ENCODE measurements at regions not wholly inside any gene's neighbourhood (a gene's known extent, or its start where the extent isn't known, plus 50 kb on each side); places are given as distances from the start of the nearest gene placed in this dataset.
"Not testable (repeated sequence)": the region's sequence is repeated elsewhere in the genome, so short reads cannot be mapped to it uniquely, and the experiment has no call there.

DNA sequence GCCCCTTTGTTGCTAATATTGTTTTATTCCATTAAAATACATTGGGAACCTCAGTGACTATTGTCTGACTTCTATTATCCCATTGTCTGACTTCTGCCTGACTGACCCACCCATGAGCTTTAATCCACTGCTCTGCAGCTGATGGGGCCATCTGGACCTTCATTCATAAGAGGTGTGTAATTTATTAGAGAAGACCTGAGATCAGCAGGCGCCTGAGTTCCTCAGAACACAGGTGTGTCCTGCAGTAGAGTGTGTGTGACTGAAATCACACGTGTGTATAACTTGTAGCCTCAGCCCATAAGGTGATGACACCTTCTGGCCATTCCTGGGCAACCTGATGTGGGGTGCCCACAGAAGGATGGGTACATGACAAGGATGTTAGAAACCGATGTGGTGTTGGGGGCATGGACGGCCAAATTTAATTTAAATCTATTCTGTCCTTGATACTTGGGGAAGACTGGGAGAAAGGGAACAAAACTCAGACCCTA lies 821.0 kb downstream of the TMEM121 start:
- DNase-seq = no peak

- no peak for DNase-seq
Observed at GRCh38 chr14:106347890-106348755, 821.7 kb downstream of the TMEM121 start.

DNA sequence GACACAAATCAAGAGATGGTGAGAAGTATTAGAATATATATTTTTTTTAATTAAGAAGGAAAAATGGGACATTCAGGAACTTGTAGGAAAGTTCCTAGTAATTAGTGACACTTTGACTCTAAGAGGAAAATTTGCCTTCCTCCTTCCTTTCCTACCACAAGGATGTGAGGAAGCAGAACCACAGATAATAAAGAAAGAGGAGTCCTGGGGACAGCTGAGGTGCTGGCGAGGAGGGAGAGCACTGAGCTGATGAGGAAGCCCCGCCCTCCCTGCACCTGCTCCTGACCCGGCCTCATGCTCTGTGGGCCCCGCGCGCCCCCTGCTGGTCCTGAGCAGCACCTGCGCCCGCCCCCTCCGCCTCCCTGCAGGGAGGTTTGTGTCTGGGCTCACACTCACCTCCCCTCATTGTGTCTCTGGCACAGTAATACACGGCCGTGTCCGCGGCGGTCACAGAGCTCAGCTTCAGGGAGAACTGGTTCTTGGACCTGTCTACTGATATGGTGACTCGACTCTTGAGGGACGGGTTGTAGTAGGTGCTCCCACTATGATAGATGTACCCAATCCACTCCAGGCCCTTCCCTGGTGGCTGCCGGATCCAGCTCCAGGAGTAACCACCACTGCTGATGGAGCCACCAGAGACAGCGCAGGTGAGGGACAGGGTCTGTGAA lies 822.6 kb downstream of the TMEM121 start:
- DNase-seq = peak; percentile 85

DNA sequence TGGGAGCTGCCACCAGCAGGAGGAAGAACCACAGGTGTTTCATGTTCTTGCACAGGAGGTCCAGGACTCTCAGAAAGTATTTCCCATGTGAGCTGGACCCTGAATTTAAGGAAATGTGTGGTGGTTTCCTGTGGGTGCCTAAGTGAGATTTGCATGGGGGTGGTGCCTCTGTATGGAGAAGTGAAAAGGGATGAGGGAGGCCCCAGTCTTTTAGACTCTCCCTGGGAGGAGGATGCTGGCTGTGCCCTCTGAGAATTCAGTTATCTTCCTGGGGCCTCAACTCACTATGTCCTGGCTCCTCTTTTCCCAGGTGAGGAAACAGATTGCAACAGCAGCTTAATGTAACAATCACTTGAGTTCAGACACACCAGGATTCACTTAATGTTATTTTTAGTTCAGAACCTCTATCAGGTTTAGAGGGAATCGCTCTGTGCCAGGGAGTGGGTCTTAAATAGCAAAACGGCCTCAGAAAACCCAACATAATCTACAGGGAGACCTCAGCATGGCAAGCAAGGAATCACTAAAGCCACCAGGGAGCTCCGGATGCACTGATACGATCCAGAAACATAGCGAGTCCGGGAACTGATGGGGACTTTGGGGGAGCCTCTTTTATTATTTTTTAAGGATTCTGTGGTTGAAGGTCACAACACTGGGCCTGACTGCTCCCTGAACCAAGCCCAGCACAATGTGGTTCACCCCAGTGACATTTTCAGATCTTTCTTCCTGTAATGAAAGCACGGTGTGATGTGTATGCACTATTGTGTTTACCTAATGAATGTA lies 823.5 kb downstream of the TMEM121 start:
- DNase-seq = not testable (repeated sequence)

- DNase-seq = not testable (repeated sequence)
Observed at GRCh38 chr14:106355007-106355791, 828.8 kb downstream of the TMEM121 start.

GRCh38 chr14:106355881-106356642 lies 829.7 kb downstream of the TMEM121 start:
- DNase-seq = not testable (repeated sequence)

GRCh38 chr14:106356643-106356930 lies 830.2 kb downstream of the TMEM121 start:
- not testable (repeated sequence) for DNase-seq

- peak; percentile 24 for DNase-seq
Observed at GRCh38 chr14:106359157-106359887, 832.9 kb downstream of the TMEM121 start.

- DNase-seq = not testable (repeated sequence)
Observed at GRCh38 chr14:106365371-106365770, 839.0 kb downstream of the TMEM121 start.

GRCh38 chr14:106365894-106366293 lies 839.5 kb downstream of the TMEM121 start:
- not testable (repeated sequence) for DNase-seq

DNA sequence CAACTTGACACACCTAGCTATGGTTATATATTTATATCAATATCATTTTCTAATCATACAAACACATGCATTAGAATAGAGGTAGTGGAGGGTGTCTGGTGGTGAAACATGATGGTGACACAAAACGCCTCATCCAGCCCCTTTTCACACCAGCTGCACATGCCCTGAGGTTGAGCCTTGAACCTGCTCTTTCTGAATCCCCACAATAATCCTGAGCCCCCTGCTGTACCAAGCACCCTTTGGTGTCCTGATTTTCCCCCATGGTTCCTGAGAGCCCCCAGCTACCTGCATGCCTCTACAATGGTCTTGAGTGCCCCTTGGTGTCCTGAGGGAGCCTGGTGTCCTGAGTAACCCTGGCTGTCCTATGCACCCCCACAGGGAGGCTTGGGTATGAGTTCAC lies 840.6 kb downstream of the TMEM121 start:
- not testable (repeated sequence) for DNase-seq

- DNase-seq = not testable (repeated sequence)
Observed at GRCh38 chr14:106369456-106369855, 843.1 kb downstream of the TMEM121 start.

GRCh38 chr14:106372870-106373652 lies 846.7 kb downstream of the TMEM121 start:
- peak; percentile 76 for DNase-seq

GRCh38 chr14:106373653-106374110 lies 847.3 kb downstream of the TMEM121 start:
- DNase-seq = not testable (repeated sequence)

GRCh38 chr14:106377432-106377831 lies 851.0 kb downstream of the TMEM121 start:
- no peak for DNase-seq

- peak; percentile 38 for DNase-seq
Observed at GRCh38 chr14:106378191-106378590, 851.8 kb downstream of the TMEM121 start.

DNA sequence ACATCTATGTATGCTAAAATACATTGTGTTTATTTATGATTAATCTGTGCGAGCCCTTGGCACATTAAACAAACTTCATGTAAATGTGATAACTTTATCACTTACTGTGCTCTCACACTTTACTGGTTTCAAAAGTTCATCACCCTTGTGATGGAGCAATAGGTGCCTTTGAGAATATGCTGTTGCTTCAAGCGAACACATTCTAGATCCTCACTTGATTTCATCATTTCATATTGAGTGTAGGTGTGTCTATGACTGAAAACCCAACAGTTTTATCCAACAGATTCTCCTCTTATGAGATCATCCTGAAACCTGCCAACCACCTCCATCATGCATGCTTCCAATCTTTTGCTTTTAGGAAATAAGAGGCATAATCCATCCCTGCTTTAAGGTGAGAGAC lies 854.4 kb downstream of the TMEM121 start:
- DNase-seq = no peak

GRCh38 chr14:106389186-106389585 lies 862.8 kb downstream of the TMEM121 start:
- not testable (repeated sequence) for DNase-seq

GRCh38 chr14:106390401-106390800 lies 864.0 kb downstream of the TMEM121 start:
- DNase-seq = no peak

GRCh38 chr14:106390947-106391346 lies 864.6 kb downstream of the TMEM121 start:
- no peak for DNase-seq
